H1 (cell line): ENCODE measurements at regions not wholly inside any gene's neighbourhood (a gene's known extent, or its start where the extent isn't known, plus 50 kb on each side); places are given as distances from the start of the nearest gene placed in this dataset.

Experiments
- CHD7 ChIP-seq: fragments of 300-600 bp; sonication (generic); IDR thresholded peaks from 2 replicates; pipeline ENCODE4 v1.7.1; 2012; ENCODE audit warnings: low read length, moderate library complexity, mild to moderate bottlenecking, inconsistent platforms; ENCODE audit not compliant: insufficient replicate concordance
- TCF12 ChIP-seq: IDR thresholded peaks from 2 replicates; pipeline ENCODE4 v1.6.1; 2011; ENCODE audit warnings: low read depth, mild to moderate bottlenecking, low read length

- TF ChIP-seq CHD7 (no peak), TCF12 (no peak)
Measured at GRCh38 chr5:33170411-33170810, 270.4 kb upstream of the TARS1 start (continued).
